GM23248 (cell line): ENCODE measurements at regions not wholly inside any gene's neighbourhood (a gene's known extent, or its start where the extent isn't known, plus 50 kb on each side); places are given as distances from the start of the nearest gene placed in this dataset.

Experiments
- EZH2 ChIP-seq: fragments of 200-600 bp; sonication (generic); IDR thresholded peaks from 2 replicates; pipeline ENCODE4 v1.6.1; 2018; ENCODE audit warnings: antibody characterized with exemption, mild to moderate bottlenecking; ENCODE audit not compliant: insufficient read depth, poor library complexity, severe bottlenecking
- EZH2phosphoT487 ChIP-seq: fragments of 200-600 bp; sonication (generic); IDR thresholded peaks from 2 replicates; pipeline ENCODE4 v1.6.1; 2018; ENCODE audit warnings: antibody characterized with exemption, moderate library complexity, mild to moderate bottlenecking, low read depth; ENCODE audit not compliant: insufficient read depth

DNA sequence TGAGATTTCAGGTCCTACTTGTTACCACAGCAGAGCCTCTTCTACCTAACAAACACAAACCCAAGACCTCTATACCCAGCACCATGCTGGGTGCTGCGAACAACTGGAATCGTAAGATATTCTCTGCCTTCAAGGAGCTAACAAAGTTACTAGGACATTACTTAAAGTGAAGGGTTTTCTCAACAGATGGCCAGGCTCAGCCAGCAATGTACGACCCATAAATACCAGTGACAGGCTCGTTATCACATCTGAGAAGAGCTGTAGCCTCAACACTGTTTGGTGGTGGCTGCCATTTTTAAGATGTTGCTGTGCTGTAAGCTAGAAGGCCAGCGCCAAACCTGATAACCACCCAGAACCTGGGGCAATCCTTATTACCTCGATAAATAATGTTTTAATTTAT is 406.5 kb downstream of the KIF16B start:
- TF ChIP-seq EZH2, result no peak
- no peak for TF ChIP-seq EZH2phosphoT487
